ENCODE measurements at regions not wholly inside any gene's neighbourhood (a gene's known extent, or its start where the extent isn't known, plus 50 kb on each side); places are given as distances from the start of the nearest gene placed in this dataset.
"Not testable (repeated sequence)": the region's sequence is repeated elsewhere in the genome, so short reads cannot be mapped to it uniquely, and the experiment has no call there.

DNA sequence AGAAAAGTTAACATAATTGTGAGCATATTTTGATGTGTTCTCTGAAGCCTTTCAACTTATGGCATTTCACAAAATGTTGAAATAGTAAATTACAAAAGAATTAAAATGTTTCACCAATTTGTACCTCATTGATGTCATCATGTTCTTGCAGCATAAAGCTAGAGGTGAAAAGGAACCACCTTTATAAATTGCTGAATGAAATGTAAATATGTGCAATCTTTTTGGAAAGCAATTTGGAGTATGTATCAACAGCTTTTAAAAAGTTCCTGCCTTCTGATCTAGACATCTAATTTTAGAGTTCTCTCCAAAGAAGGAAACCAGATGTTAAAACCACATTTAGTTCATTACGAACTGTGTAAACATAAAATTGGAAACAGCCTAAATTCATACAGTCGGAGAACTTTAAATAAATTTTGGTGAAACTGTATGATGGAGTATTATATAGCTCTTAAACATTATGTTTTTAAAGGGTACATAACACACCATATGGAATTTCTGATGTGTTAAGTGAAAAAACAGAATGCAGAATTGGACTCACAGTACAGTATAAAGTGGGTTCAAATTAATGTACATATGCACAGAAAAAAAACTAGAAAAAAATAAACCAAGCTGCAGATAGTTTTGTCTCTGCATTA is 311.2 kb upstream of the NAALADL2 start:
- Mint-ChIP-seq H3K9me3 (no peaks in the 10 kb centered on the region), H3K27ac (no peak overlapping the region), H3K4me3 (no peak overlapping the region), H3K27me3 (ENCODE audit: low read depth, poor library complexity) (no peaks in the 10 kb centered on the region), H3K4me1 (no peaks in the 10 kb centered on the region), H3K36me3 (ENCODE audit: low read depth) (no peaks in the 10 kb centered on the region)
- no peak for DNase-seq
- TF ChIP-seq, protein P1, sequence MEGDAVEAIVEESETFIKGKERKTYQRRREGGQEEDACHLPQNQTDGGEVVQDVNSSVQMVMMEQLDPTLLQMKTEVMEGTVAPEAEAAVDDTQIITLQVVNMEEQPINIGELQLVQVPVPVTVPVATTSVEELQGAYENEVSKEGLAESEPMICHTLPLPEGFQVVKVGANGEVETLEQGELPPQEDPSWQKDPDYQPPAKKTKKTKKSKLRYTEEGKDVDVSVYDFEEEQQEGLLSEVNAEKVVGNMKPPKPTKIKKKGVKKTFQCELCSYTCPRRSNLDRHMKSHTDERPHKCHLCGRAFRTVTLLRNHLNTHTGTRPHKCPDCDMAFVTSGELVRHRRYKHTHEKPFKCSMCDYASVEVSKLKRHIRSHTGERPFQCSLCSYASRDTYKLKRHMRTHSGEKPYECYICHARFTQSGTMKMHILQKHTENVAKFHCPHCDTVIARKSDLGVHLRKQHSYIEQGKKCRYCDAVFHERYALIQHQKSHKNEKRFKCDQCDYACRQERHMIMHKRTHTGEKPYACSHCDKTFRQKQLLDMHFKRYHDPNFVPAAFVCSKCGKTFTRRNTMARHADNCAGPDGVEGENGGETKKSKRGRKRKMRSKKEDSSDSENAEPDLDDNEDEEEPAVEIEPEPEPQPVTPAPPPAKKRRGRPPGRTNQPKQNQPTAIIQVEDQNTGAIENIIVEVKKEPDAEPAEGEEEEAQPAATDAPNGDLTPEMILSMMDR (IDR thresholded peaks at IDR 0.05), result no peak

DNA sequence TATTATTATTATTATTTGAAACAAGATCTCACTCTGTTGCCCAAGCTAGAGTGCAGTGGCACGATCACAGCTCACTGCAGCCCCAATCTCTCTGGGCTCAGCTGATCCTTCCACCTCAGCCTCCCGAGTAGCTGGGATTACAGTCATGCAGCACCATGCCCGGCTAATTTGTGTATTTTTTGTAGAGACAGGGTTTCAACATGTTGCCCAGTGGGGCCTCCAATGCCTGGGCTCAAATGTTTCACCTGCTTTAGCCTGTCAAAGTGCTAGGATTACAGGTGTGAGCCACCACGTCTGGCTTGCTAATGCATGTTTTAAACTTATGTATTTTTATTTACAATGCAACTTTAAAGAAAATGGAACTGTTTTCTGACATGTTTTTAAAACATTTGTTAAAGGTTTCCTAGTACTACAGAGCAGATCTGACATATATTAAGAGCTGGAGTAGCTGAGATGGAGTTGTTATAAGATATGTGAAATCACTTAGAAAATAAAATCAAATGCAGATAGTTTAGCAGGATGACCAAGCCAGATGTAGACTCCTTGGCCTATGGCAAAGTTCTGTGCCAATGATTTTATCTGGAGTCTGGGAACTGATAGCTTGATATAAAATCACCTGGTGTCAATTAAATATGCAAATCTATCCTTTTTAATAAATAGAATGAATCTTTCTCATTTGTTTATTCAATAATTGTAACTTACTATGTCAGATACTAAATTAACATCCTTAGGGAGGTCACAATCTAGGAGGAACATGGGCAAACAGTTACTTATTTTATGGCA is 310.1 kb upstream of the NAALADL2 start:
- Mint-ChIP-seq H3K27me3 (ENCODE audit: low read depth, poor library complexity) (no peaks in the 10 kb centered on the region), H3K4me1 (no peaks in the 10 kb centered on the region), H3K4me3 (no peak overlapping the region), H3K9me3 (no peaks in the 10 kb centered on the region), H3K36me3 (ENCODE audit: low read depth) (no peaks in the 10 kb centered on the region), H3K27ac (no peak overlapping the region)
- TF ChIP-seq, protein P1 (IDR thresholded peaks at IDR 0.05), result no peak
- DNase-seq, result no peak

DNA sequence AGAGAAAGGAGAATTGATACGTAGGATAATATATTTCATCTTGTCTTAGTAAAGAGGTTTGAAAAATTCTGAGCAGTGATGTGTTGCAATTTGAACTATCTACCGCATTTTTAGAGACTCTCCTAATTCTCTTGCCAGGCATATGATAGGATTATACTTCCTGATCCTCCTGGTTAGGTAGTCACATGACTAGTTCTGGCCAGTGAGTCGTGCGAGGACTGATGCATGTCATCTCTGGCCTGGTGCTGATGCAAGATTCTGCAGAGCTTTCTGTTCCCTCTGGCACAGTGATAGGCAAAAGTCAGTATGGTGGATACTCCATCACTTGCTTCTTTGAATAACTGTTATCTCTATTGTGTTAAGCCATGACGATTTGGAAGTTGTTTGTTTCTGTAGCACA is 277.6 kb upstream of the NAALADL2 start:
- Mint-ChIP-seq H3K4me1 (no peaks in the 10 kb centered on the region), H3K9me3 (no peaks in the 10 kb centered on the region), H3K4me3 (no peak overlapping the region), H3K27me3 (ENCODE audit: low read depth, poor library complexity) (no peaks in the 10 kb centered on the region), H3K27ac (no peak overlapping the region), H3K36me3 (ENCODE audit: low read depth) (no peaks in the 10 kb centered on the region)
- TF ChIP-seq, protein P1 (IDR thresholded peaks at IDR 0.05), result no peak
- DNase-seq, result no peak

DNA sequence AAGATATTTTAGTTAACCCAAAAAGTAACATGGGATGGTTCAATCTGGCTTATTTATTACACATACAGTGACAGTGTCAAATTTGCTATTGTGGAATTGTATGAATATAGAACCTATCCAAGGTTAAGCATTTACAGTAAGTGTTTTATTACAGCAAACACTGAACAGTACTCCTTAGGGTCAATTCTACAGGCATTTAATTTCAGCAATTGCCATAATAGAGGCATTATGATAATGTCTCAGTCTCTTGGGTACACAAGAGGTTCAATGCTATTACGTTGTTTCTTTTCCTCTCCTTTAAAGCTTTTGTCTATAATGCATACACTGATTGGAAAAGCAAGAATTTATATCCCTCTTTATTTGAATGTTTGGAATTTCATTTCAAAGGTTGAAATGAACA is 275.7 kb upstream of the NAALADL2 start:
- TF ChIP-seq, protein P1 (IDR thresholded peaks at IDR 0.05), result no peak
- no peak for DNase-seq
- peaks cover 7% of the 10 kb centered on the region for H3K9me3 Mint-ChIP-seq

DNA sequence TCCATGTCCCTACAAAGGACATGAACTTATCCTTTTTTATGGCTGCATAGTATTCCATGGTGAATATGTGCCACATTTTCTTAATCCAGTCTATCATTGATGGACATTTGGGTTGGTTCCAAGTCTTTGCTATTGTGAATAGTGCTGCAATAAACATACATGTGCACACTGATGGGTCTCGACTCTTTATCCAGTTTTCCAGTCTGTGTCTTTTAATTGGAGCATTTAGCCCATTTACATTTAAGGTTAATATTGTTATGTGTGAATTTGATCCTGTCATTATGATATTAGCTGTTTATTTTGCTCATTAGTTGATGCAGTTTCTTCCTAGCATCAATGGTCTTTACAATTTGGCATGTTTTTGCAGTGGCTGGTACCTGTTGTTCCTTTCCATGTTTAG is 272.0 kb upstream of the NAALADL2 start:
- H3K4me3 Mint-ChIP-seq; H3K36me3 Mint-ChIP-seq (ENCODE audit: low read depth); H3K4me1 Mint-ChIP-seq; H3K27ac Mint-ChIP-seq; DNase-seq; H3K27me3 Mint-ChIP-seq (ENCODE audit: low read depth, poor library complexity): not testable (repeated sequence)
- peaks cover 16% of the 10 kb centered on the region for H3K9me3 Mint-ChIP-seq

More for the DNA sequence above, 275.7 kb upstream of the NAALADL2 start:
- H3K36me3 Mint-ChIP-seq (ENCODE audit: low read depth), result no peaks in the 10 kb centered on the region
- no peak overlapping the region for H3K4me3 Mint-ChIP-seq
- H3K27me3 Mint-ChIP-seq (ENCODE audit: low read depth, poor library complexity), result no peaks in the 10 kb centered on the region
- H3K27ac Mint-ChIP-seq, result no peak overlapping the region
- no peaks in the 10 kb centered on the region for H3K4me1 Mint-ChIP-seq

DNA sequence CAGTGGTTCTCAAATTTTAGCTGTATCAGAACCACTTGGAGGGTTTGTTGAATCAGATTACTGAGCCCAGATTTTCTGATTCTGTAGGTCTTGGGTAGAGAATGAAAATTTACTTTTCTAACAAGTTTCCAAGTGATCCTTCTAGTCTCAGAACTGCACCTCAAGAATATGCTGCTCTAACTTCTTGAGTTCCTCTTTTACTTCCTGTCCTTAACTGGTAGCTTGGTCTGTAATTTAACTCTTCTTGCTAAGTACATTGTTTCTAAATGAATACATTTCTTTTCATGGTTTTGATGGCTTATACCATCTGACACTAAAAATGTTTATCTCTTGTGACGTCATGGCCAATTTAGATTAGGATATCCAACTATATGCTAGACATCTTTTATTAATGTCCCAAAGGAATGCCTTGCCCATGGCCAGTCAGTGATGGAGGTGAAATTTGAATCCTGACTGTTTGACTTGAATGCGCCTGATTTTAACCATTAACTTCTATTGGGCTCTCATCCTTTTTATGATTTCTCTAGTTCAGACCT is 262.6 kb upstream of the NAALADL2 start:
- Mint-ChIP-seq H3K36me3 (ENCODE audit: low read depth) (no peaks in the 10 kb centered on the region), H3K27me3 (ENCODE audit: low read depth, poor library complexity) (no peaks in the 10 kb centered on the region), H3K9me3 (no peaks in the 10 kb centered on the region), H3K4me1 (no peaks in the 10 kb centered on the region), H3K4me3 (no peak overlapping the region), H3K27ac (no peak overlapping the region)
- TF ChIP-seq, protein P1 (IDR thresholded peaks at IDR 0.05), result no peak
- DNase-seq, result no peak

Data from nephron progenitor cell (in vitro differentiated cells).